ENCODE measurements at regions not wholly inside any gene's neighbourhood (a gene's known extent, or its start where the extent isn't known, plus 50 kb on each side); places are given as distances from the start of the nearest gene placed in this dataset.

- no peak for TF ChIP-seq CTCF (IDR thresholded peaks at IDR 0.05)
- no peak for TF ChIP-seq POLR2AphosphoS5 (IDR thresholded peaks at IDR 0.05)
- no peak for TF ChIP-seq POLR2A (IDR thresholded peaks at IDR 0.05)
Measured at GRCh38 chr2:236508466-236508865, 61.2 kb upstream of the ACKR3 start.
